ENCODE measurements at regions not wholly inside any gene's neighbourhood (a gene's known extent, or its start where the extent isn't known, plus 50 kb on each side); places are given as distances from the start of the nearest gene placed in this dataset.

GRCh38 chr2:37506407-37507050 lies 162.1 kb downstream of the QPCT start:
- Histone ChIP-seq H3K4me3 (ENCODE audit: low read length) (no peak overlapping the region), H2AFZ (ENCODE audit: low read depth, low read length) (0 out of 2 replicates have a peak overlapping the region, but pooled peaks have one; percentile 28)
- no peak for TF ChIP-seq EZH2phosphoT487 (IDR thresholded peaks at IDR 0.05; ENCODE audit: low read depth)
- TF ChIP-seq, protein P1, sequence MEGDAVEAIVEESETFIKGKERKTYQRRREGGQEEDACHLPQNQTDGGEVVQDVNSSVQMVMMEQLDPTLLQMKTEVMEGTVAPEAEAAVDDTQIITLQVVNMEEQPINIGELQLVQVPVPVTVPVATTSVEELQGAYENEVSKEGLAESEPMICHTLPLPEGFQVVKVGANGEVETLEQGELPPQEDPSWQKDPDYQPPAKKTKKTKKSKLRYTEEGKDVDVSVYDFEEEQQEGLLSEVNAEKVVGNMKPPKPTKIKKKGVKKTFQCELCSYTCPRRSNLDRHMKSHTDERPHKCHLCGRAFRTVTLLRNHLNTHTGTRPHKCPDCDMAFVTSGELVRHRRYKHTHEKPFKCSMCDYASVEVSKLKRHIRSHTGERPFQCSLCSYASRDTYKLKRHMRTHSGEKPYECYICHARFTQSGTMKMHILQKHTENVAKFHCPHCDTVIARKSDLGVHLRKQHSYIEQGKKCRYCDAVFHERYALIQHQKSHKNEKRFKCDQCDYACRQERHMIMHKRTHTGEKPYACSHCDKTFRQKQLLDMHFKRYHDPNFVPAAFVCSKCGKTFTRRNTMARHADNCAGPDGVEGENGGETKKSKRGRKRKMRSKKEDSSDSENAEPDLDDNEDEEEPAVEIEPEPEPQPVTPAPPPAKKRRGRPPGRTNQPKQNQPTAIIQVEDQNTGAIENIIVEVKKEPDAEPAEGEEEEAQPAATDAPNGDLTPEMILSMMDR (IDR thresholded peaks at IDR 0.05; ENCODE audit: low read depth, low read length), result no peak

DNA sequence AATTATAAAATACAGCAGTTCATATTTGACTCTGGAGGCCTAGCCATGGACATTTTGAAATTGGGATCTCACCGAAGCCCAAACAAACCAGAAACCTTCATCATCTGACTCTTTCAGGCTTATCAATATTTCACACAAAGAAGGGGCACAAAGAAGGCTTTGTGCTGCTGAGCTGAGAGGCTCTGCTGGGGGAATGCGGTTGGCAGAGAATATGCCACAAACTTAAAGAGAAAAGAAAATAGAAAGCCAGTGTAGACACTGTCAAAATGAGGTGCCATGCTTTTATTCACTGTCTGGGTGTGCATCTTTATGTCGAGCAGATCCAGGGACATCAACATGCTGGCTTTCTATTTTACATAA lies 162.6 kb downstream of the QPCT start:
- no peak for TF ChIP-seq EZH2phosphoT487 (IDR thresholded peaks at IDR 0.05; ENCODE audit: low read depth)
- Histone ChIP-seq H3K27ac (ENCODE audit: low read length) (no peak overlapping the region), H3K9me3 (ENCODE audit: insufficient read depth, low read length) (no peaks in the 10 kb centered on the region), H3K9ac (ENCODE audit: low read length) (no peak overlapping the region), H3K36me3 (replicated peaks; ENCODE audit: low read depth, low read length) (no peaks in the 10 kb centered on the region), H3K4me1 (ENCODE audit: low read length) (peaks cover 17% of the 10 kb centered on the region), H2AFZ (ENCODE audit: low read depth, low read length) (0 out of 2 replicates have a peak overlapping the region, but pooled peaks have one; percentile 28), H4K20me1 (ENCODE audit: insufficient read depth, low read length) (no peaks in the 10 kb centered on the region), H3K27me3 (ENCODE audit: low read depth, low read length) (no peaks in the 10 kb centered on the region), H3K4me3 (ENCODE audit: low read length) (no peak overlapping the region), H3K4me2 (ENCODE audit: low read length) (no peak overlapping the region), H3K79me2 (ENCODE audit: low read length) (no peaks in the 10 kb centered on the region)

More at GRCh38 chr2:37506407-37507050, 162.1 kb downstream of the QPCT start:
- H3K79me2 ChIP-seq (ENCODE audit: low read length), result no peaks in the 10 kb centered on the region
- no peaks in the 10 kb centered on the region for H3K36me3 ChIP-seq (replicated peaks; ENCODE audit: low read depth, low read length)
- H3K9me3 ChIP-seq (ENCODE audit: insufficient read depth, low read length), result no peaks in the 10 kb centered on the region
- H3K27me3 ChIP-seq (ENCODE audit: low read depth, low read length), result no peaks in the 10 kb centered on the region
- H3K4me2 ChIP-seq (ENCODE audit: low read length), result no peak overlapping the region
- H3K27ac ChIP-seq (ENCODE audit: low read length), result no peak overlapping the region
- H3K4me1 ChIP-seq (ENCODE audit: low read length), result peaks cover 17% of the 10 kb centered on the region
- no peak overlapping the region for H3K9ac ChIP-seq (ENCODE audit: low read length)
- H4K20me1 ChIP-seq (ENCODE audit: insufficient read depth, low read length), result no peaks in the 10 kb centered on the region

- Histone ChIP-seq H3K79me2 (ENCODE audit: low read length) (no peaks in the 10 kb centered on the region), H4K20me1 (ENCODE audit: insufficient read depth, low read length) (no peaks in the 10 kb centered on the region), H3K36me3 (replicated peaks; ENCODE audit: low read depth, low read length) (no peaks in the 10 kb centered on the region), H3K27me3 (ENCODE audit: low read depth, low read length) (no peaks in the 10 kb centered on the region), H3K4me2 (ENCODE audit: low read length) (no peak overlapping the region), H3K27ac (ENCODE audit: low read length) (no peak overlapping the region), H3K4me3 (ENCODE audit: low read length) (no peak overlapping the region), H2AFZ (ENCODE audit: low read depth, low read length) (no peak overlapping the region), H3K4me1 (ENCODE audit: low read length) (peaks cover 17% of the 10 kb centered on the region), H3K9me3 (ENCODE audit: insufficient read depth, low read length) (no peaks in the 10 kb centered on the region), H3K9ac (ENCODE audit: low read length) (no peak overlapping the region)
- TF ChIP-seq, protein P1 (IDR thresholded peaks at IDR 0.05; ENCODE audit: low read depth, low read length), result no peak
- TF ChIP-seq EZH2phosphoT487 (IDR thresholded peaks at IDR 0.05; ENCODE audit: low read depth), result no peak
Observed at GRCh38 chr2:37507703-37508102, 163.3 kb downstream of the QPCT start.

GRCh38 chr2:37512971-37513370 lies 158.5 kb downstream of the CDC42EP3 start:
- Histone ChIP-seq H3K4me2 (ENCODE audit: low read length) (no peak overlapping the region), H3K9ac (ENCODE audit: low read length) (no peak overlapping the region), H3K9me3 (ENCODE audit: insufficient read depth, low read length) (no peaks in the 10 kb centered on the region), H3K79me2 (ENCODE audit: low read length) (no peaks in the 10 kb centered on the region), H2AFZ (ENCODE audit: low read depth, low read length) (no peak overlapping the region), H3K36me3 (replicated peaks; ENCODE audit: low read depth, low read length) (peaks cover 9% of the 10 kb centered on the region), H4K20me1 (ENCODE audit: insufficient read depth, low read length) (no peaks in the 10 kb centered on the region), H3K4me3 (ENCODE audit: low read length) (no peak overlapping the region), H3K4me1 (ENCODE audit: low read length) (peaks cover 28% of the 10 kb centered on the region), H3K27ac (ENCODE audit: low read length) (no peak overlapping the region), H3K27me3 (ENCODE audit: low read depth, low read length) (no peaks in the 10 kb centered on the region)
- TF ChIP-seq, protein P1 (IDR thresholded peaks at IDR 0.05; ENCODE audit: low read depth, low read length), result no peak
- no peak for TF ChIP-seq EZH2phosphoT487 (IDR thresholded peaks at IDR 0.05; ENCODE audit: low read depth)

Data from OCI-LY3 (cell line).